IMR-90 (cell line): ENCODE measurements at regions not wholly inside any gene's neighbourhood (a gene's known extent, or its start where the extent isn't known, plus 50 kb on each side); places are given as distances from the start of the nearest gene placed in this dataset.

ENCODE experiments used
- ATAC-seq: fragments of 200-7000 bp; cut with Tn5 transposase; 2 replicates; pipeline ENCODE4 v1.9.1; 2020; ENCODE audit warnings: low read depth, mild to moderate bottlenecking, moderate library complexity
- BruUV-seq: library from RNA; stranded (reverse); fragments of 400-500 nt; replicated peaks from 2 replicates; lab custom pipeline; 2021; lab: Mats Ljungman, UMichigan
- CTCF ChIA-PET: fragments of 300-600 bp; formaldehyde crosslinking; extraction: SDS; loops from one replicate; lab custom pipeline; 2021; ENCODE audit warnings: antibody characterized with exemption; lab: Yijun Ruan, JAX
- POLR2A ChIA-PET: fragments of 300-600 bp; sonication (Branson Sonifier 250); formaldehyde crosslinking; loops from one replicate; lab custom pipeline; 2022; ENCODE audit warnings: antibody characterized with exemption; ENCODE audit not compliant: unreplicated experiment; lab: Charles Lee
- DNase-seq: peaks from one replicate; pipeline ENCODE4 v3.0.0; 2013
- H2AFZ ChIP-seq: replicated peaks from 2 replicates; pipeline ENCODE3; 2013; ENCODE audit warnings: low read length, mild to moderate bottlenecking; ENCODE audit not compliant: poor library complexity
- H2AK5ac ChIP-seq: 2 replicates; pipeline ENCODE4 v1.6.1; 2013; ENCODE audit warnings: low read depth, low read length, inconsistent platforms
- H2AK9ac ChIP-seq: replicated peaks from 2 replicates; pipeline ENCODE3; 2013; ENCODE audit warnings: mild to moderate bottlenecking, low read depth, low read length, moderate library complexity; ENCODE audit not compliant: poor library complexity
- H2BK120ac ChIP-seq: 2 replicates; pipeline ENCODE4 v1.6.1; 2013; ENCODE audit warnings: low read depth, low read length, inconsistent platforms
- H2BK15ac ChIP-seq: 3 replicates; pipeline ENCODE4 v1.6.1; 2013; ENCODE audit warnings: low read depth, low read length, inconsistent platforms
- H2BK20ac ChIP-seq: 2 replicates; pipeline ENCODE4 v1.6.1; 2013; ENCODE audit warnings: low read depth, mild to moderate bottlenecking, inconsistent platforms, low read length, moderate library complexity
- H2BK5ac ChIP-seq: 2 replicates; pipeline ENCODE4 v1.6.1; 2013; ENCODE audit warnings: mild to moderate bottlenecking, low read depth, low read length, inconsistent platforms; ENCODE audit not compliant: poor library complexity, severe bottlenecking
- H3K14ac ChIP-seq: replicated peaks from 2 replicates; pipeline ENCODE4 v1.6.1; 2013; ENCODE audit warnings: low read depth, low read length, inconsistent platforms
- H3K18ac ChIP-seq: 2 replicates; pipeline ENCODE4 v1.6.1; 2013; ENCODE audit warnings: low read depth, low read length, control low read depth
- H3K23ac ChIP-seq: 2 replicates; pipeline ENCODE4 v1.6.1; 2013; ENCODE audit warnings: low read depth, low read length, inconsistent platforms
- H3K27ac ChIP-seq: 2 replicates; pipeline ENCODE4 v1.5.1; 2013; ENCODE audit warnings: mild to moderate bottlenecking, control low read depth, low read length; ENCODE audit not compliant: insufficient read depth
- H3K27me3 ChIP-seq: 2 replicates; pipeline ENCODE4 v1.6.1; 2013; ENCODE audit warnings: low read length; ENCODE audit not compliant: control insufficient read depth, insufficient read depth
- H3K36me3 ChIP-seq: 2 replicates; pipeline ENCODE4 v1.6.1; 2013; ENCODE audit warnings: low read length, mixed read lengths; ENCODE audit not compliant: control insufficient read depth, insufficient read depth
- H3K4ac ChIP-seq: 2 replicates; pipeline ENCODE4 v1.6.1; 2013; ENCODE audit warnings: low read depth, low read length, inconsistent platforms
- H3K4me1 ChIP-seq: 2 replicates; pipeline ENCODE4 v1.6.1; 2013; ENCODE audit warnings: low read length, mixed read lengths; ENCODE audit not compliant: control insufficient read depth, insufficient read depth
- H3K4me2 ChIP-seq: 2 replicates; pipeline ENCODE4 v1.6.1; 2013; ENCODE audit warnings: low read depth, mild to moderate bottlenecking, control low read depth, low read length, moderate library complexity
- H3K4me3 ChIP-seq: 2 replicates; pipeline ENCODE4 v1.5.1; 2013; ENCODE audit warnings: low read depth, mild to moderate bottlenecking, control low read depth, low read length, moderate library complexity; ENCODE audit not compliant: insufficient read depth
- H3K56ac ChIP-seq: 2 replicates; pipeline ENCODE4 v1.6.1; 2013; ENCODE audit warnings: low read length, inconsistent platforms; ENCODE audit not compliant: insufficient read depth; ENCODE audit errors: extremely low read depth
- H3K79me1 ChIP-seq, 2 experiments: 2 replicates each; pipeline ENCODE4 v1.6.1; 2013; ENCODE audit warnings: low read length in 2 of 2, inconsistent platforms in 1 of 2, low read depth in 1 of 2
- H3K9ac ChIP-seq: 2 replicates; pipeline ENCODE4 v1.6.1; 2013; ENCODE audit warnings: low read depth, low read length, control low read depth
- H3K9me1 ChIP-seq: 2 replicates; pipeline ENCODE4 v1.6.1; 2013; ENCODE audit warnings: low read length, inconsistent platforms; ENCODE audit not compliant: insufficient read depth
- H3K9me3 ChIP-seq: 2 replicates; pipeline ENCODE4 v1.6.1; 2013; ENCODE audit warnings: low read length; ENCODE audit not compliant: control insufficient read depth, insufficient read depth
- H4K20me1 ChIP-seq: 2 replicates; pipeline ENCODE4 v1.6.1; 2013; ENCODE audit warnings: low read length, inconsistent platforms; ENCODE audit not compliant: insufficient read depth
- H4K5ac ChIP-seq: 2 replicates; pipeline ENCODE4 v1.6.1; 2013; ENCODE audit warnings: mild to moderate bottlenecking, low read depth, low read length, control low read depth
- H4K8ac ChIP-seq, 2 experiments: 2 replicates each; pipeline ENCODE4 v1.6.1; 2013; ENCODE audit warnings: low read depth in 2 of 2, low read length in 2 of 2, control low read depth in 1 of 2, inconsistent platforms in 1 of 2
- H4K91ac ChIP-seq: 2 replicates; pipeline ENCODE4 v1.6.1; 2013; ENCODE audit warnings: low read depth, low read length, inconsistent platforms; ENCODE audit not compliant: insufficient read depth
- BHLHE40 ChIP-seq: fragments of 150-350 bp; IDR thresholded peaks from 2 replicates; pipeline ENCODE4 v1.6.1; 2016; ENCODE audit warnings: mild to moderate bottlenecking, low read depth, low read length
- CHD1 ChIP-seq: IDR thresholded peaks from 2 replicates; pipeline ENCODE4 v1.6.1; 2012; ENCODE audit warnings: low read depth, low read length, improper control_type of control experiment
- FOS ChIP-seq: fragments of 150-350 bp; IDR thresholded peaks from 2 replicates; pipeline ENCODE4 v1.6.1; 2016; ENCODE audit warnings: low read depth, low read length
- MAZ ChIP-seq: IDR thresholded peaks from 2 replicates; pipeline ENCODE4 v1.6.1; 2012; ENCODE audit warnings: low read depth, mild to moderate bottlenecking, low read length, improper control_type of control experiment, moderate library complexity, borderline replicate concordance
- NFE2L2 ChIP-seq: fragments of 150-350 bp; IDR thresholded peaks from 2 replicates; pipeline ENCODE4 v1.6.1; 2016; ENCODE audit warnings: low read depth, mild to moderate bottlenecking, low read length
- POLR2A ChIP-seq: IDR thresholded peaks from 2 replicates; pipeline ENCODE4 v1.6.1; 2012; ENCODE audit warnings: mild to moderate bottlenecking, low read depth, low read length
- RFX5 ChIP-seq: IDR thresholded peaks from 2 replicates; pipeline ENCODE4 v1.8.0; 2012; ENCODE audit warnings: low read depth, mild to moderate bottlenecking, low read length, moderate library complexity
- SMC3 ChIP-seq: fragments of 150-350 bp; IDR thresholded peaks from 2 replicates; pipeline ENCODE4 v1.6.1; 2016; ENCODE audit warnings: low read depth, mild to moderate bottlenecking, antibody characterized with exemption, low read length, moderate library complexity
- WGBS, 2 experiments: methylation state at CpG; one replicate each; pipeline versions ENCODE4 v1.1.5 to v1.1.7; 2013; ENCODE audit warnings: missing lambda C conversion rate in 2 of 2; ENCODE audit not compliant: insufficient read length in 1 of 2; ENCODE audit errors: extremely low coverage in 2 of 2; 5-methylcytosine and 5-hydroxymethylcytosine counted together
- dilution Hi-C: fragments of 300-500 bp; cut with HindIII; formaldehyde crosslinking; loops from one replicate; pipeline ENCODE4 v1.14.3; 2018; ENCODE audit warnings: low sequenced_read_pairs; ENCODE audit not compliant: unreplicated experiment
- in situ Hi-C: fragments of 300-500 bp; cut with MboI; formaldehyde crosslinking; loops from 3 replicates; pipeline ENCODE4 v1.14.3; 2019; ENCODE audit warnings: low sequenced_read_pairs, inconsistent platforms, mixed read lengths
- intact Hi-C: fragments of 100-400 bp; cut with micrococcal nuclease; formaldehyde crosslinking; loops from 2 replicates; pipeline ENCODE4 v1.10.0; 2022
- TF ChIP-seq, protein P1 (sequence below): fragments of 150-350 bp; IDR thresholded peaks from 2 replicates; pipeline ENCODE4 v1.6.1; 2016; ENCODE audit warnings: low read depth, mild to moderate bottlenecking, low read length, moderate library complexity, borderline replicate concordance
- TF ChIP-seq, protein P2 (sequence below): fragments of 150-350 bp; IDR thresholded peaks from 2 replicates; pipeline ENCODE4 v1.6.1; 2017; ENCODE audit warnings: mild to moderate bottlenecking, antibody characterized with exemption, low read length, low read depth

DNA sequence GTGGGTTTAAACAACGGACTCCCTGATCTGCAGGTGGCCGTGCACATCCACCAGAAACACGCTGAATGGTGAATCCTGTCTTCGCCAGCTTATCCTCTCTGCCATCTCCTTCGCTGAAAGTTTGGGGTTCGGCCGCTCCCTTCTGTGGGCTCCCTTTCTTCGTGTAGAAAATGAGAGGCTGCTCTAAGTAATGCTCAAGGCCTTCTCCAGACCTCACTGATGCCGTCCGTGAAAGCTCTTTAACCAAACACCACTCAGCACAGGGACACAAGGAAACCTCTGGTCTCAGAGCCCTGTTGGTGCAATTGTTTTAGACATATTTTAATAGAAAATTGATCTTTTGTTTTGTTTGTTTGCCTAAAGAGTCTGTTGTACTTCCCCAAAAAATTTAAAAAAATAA, 596.5 kb downstream of the IRX1 start:
- H4K8ac ChIP-seq, result no peak overlapping the region
- H3K4me1 ChIP-seq, result no peaks in the 10 kb centered on the region
- H2BK15ac ChIP-seq, result no peak overlapping the region
- no peaks in the 10 kb centered on the region for H3K36me3 ChIP-seq
- TF ChIP-seq BHLHE40, result no peak
- no peak for TF ChIP-seq RFX5
- TF ChIP-seq, protein P1, sequence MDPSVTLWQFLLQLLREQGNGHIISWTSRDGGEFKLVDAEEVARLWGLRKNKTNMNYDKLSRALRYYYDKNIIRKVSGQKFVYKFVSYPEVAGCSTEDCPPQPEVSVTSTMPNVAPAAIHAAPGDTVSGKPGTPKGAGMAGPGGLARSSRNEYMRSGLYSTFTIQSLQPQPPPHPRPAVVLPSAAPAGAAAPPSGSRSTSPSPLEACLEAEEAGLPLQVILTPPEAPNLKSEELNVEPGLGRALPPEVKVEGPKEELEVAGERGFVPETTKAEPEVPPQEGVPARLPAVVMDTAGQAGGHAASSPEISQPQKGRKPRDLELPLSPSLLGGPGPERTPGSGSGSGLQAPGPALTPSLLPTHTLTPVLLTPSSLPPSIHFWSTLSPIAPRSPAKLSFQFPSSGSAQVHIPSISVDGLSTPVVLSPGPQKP, result no peak
- TF ChIP-seq FOS, result no peak
- TF ChIP-seq MAZ, result no peak
- TF ChIP-seq NFE2L2, result no peak
- no peak for TF ChIP-seq CHD1
- TF ChIP-seq, protein P2, sequence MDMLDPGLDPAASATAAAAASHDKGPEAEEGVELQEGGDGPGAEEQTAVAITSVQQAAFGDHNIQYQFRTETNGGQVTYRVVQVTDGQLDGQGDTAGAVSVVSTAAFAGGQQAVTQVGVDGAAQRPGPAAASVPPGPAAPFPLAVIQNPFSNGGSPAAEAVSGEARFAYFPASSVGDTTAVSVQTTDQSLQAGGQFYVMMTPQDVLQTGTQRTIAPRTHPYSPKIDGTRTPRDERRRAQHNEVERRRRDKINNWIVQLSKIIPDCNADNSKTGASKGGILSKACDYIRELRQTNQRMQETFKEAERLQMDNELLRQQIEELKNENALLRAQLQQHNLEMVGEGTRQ, result no peak
- no peak for TF ChIP-seq POLR2A
- no peak for TF ChIP-seq SMC3
- H3K4ac ChIP-seq, result no peak overlapping the region
- ATAC-seq (no peak), DNase-seq (no peak)
- WGBS, 2 experiments, result no CpG with 5 or more reads among the region's 10 CpGs
- no peaks in the 10 kb centered on the region for H4K20me1 ChIP-seq
- no peaks in the 10 kb centered on the region for H3K27me3 ChIP-seq
- H3K27ac ChIP-seq, result no peak overlapping the region
- no peak overlapping the region for H2AK9ac ChIP-seq
- peaks cover 4% of the 10 kb centered on the region; the same call in 1 of the 2 replicates for H3K9me3 ChIP-seq
- no peak overlapping the region for H2BK20ac ChIP-seq
- no TSS peak for BruUV-seq
- no peak overlapping the region for H2BK120ac ChIP-seq
- in situ Hi-C loops, result no loop called here
- no peak overlapping the region for H2AK5ac ChIP-seq
- no peak overlapping the region for H3K14ac ChIP-seq
- H2AFZ ChIP-seq, result no peak overlapping the region
- H4K5ac ChIP-seq, result no peak overlapping the region
- dilution Hi-C loops, result no loop called here
- H3K9me1 ChIP-seq, result no peaks in the 10 kb centered on the region
- H3K4me3 ChIP-seq, result no peak overlapping the region
- no peak overlapping the region for H3K56ac ChIP-seq
- intact Hi-C loops, result no loop called here
- POLR2A ChIA-PET, result no interaction called here
- H4K91ac ChIP-seq, result no peak overlapping the region
- CTCF ChIA-PET, result no interaction called here
- H3K79me1 ChIP-seq, result no peaks in the 10 kb centered on the region
- H3K23ac ChIP-seq, result no peak overlapping the region
- no peak overlapping the region for H3K18ac ChIP-seq
- no peak overlapping the region for H2BK5ac ChIP-seq
- H3K4me2 ChIP-seq, result no peak overlapping the region
- no peak overlapping the region for H3K9ac ChIP-seq
